GM18505 (cell line): ENCODE measurements at regions not wholly inside any gene's neighbourhood (a gene's known extent, or its start where the extent isn't known, plus 50 kb on each side); places are given as distances from the start of the nearest gene placed in this dataset.

Experiments used
- ATAC-seq: cut with Tn5 transposase; IDR thresholded peaks from one replicate; pipeline ENCODE4 v1.9.1; 2021; ENCODE audit not compliant: unreplicated experiment
- POLR2A ChIP-seq: IDR thresholded peaks from 4 replicates; pipeline ENCODE4 v1.6.1; 2011; ENCODE audit warnings: borderline replicate concordance; ENCODE audit not compliant: insufficient read depth, insufficient read length; ENCODE audit errors: extremely low read depth

DNA sequence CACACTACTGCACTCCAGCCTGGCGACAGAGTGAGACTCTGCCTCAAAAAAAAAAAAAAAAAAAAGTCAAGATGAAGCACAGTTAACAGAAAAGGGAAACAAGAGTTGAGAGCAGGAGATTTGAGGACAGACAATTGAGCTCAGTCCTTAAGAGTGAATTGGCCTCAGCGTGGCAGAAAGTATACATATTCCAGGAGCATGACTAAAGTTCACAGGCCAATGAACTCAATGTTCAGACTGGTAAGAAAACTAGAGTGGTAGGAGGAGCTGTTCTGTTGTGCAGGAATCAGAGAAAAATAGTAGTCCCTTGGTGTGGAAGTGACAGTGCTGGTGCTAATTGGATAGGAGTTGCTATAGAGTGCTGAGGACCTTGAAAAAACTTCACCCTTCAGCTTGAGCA, 60.0 kb downstream of the NRN1 start:
- no peak for TF ChIP-seq POLR2A

DNA sequence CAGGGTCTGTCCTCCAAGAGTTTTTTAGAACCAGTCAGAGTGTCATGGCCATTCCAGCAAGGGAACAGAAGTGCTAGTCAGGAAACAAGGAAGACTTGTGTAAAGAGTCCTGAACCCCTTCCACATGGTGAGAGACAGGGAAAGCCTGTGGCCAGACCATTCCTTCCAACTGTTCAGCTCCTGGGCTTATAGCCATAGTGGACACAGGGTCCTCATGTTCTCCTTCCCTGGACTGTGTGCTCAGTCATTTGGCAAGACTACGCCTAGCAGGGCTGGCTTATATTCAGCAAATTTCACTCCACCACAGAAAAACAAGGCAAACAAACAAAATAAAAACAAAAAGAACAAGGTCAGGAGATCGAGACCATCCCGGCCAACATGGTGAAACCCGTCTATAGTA, 60.5 kb downstream of the NRN1 start:
- no peak for ATAC-seq
- no peak for TF ChIP-seq POLR2A

More for the DNA sequence above, 60.0 kb downstream of the NRN1 start:
- ATAC-seq: no peak

DNA sequence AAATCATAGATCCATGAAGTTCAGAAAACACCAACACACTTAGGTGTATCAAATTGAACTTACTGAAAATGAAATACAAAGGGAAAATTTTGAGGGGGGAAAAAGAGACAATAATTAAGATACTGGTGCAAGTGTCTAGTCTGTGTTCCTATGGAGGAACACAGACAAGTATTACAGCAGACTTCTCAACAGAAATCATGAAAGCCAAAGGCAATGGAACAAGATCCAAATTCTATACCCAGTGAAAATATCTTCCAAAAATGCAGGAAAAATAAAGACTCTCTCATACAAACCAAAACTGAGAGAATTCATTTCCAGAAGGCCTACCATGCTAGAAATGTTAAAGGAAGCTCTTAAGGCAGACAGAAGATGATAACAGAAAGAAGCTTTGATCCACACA, 63.1 kb downstream of the NRN1 start:
- TF ChIP-seq POLR2A: no peak
- ATAC-seq: no peak

DNA sequence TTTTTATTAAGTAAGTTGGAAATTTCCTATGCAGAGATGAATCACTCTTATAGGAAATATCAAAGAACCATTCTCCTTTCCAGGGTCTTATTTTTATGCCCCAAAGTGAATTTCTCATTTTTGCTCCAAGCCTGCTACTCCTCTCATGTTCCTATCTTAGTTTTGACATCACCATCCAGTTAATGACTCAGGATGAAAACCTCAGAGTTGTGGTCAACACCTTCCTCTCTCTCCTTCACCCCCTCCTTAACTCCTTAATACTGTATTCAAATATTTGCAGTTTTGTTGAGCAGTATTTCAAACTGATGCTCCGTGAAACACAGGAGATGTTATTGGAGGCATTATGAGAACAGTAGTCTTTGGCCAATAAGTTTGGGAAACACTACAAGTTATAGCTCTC, 64.1 kb downstream of the NRN1 start:
- no peak for TF ChIP-seq POLR2A
- ATAC-seq: no peak

DNA sequence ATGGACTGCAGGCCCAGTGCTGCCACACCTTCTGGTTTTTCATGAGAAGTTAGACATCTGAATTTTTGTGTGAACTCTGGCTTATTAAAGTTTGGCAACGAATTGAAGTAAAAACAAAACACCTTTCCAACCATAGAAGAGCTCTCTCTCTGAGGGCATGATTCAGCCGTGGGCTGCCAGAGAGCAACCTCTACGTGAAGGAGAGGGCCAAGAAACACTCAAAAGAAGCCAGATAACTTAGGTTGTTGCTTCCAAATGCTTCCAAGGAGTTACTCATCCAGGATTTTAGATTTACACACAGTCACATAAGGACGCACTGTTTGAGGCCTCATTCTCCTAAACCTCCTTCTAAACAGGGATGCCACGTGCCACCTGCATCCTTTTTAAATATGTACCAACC, 65.5 kb downstream of the NRN1 start:
- no peak for ATAC-seq
- no peak for TF ChIP-seq POLR2A

DNA sequence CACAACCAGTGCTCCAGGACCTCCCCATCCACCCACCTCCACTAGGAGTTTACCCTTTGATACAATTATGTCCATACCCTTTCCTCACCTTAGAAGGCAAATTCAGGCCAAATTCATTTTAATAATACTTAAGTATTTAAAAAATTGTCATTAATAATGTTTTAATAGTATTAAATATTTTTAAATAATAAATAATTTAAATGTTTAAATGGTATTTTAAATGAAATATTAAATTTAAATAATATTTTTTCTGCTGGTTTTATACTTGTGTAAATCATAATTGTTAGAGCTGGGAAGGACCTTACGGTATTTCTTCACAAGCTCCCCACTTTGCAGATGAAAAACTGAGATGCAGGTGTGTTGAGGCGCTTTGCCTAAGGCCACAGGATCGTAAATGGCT, 67.8 kb downstream of the NRN1 start:
- ATAC-seq: no peak

GRCh38 chr6:5937936-5938706, 68.6 kb downstream of the NRN1 start:
- TF ChIP-seq POLR2A: no peak
- ATAC-seq: no peak

More for the DNA sequence above, 67.8 kb downstream of the NRN1 start:
- TF ChIP-seq POLR2A: no peak

- ATAC-seq: no peak
- TF ChIP-seq POLR2A: no peak
Measured at GRCh38 chr6:5937169-5937909, 69.4 kb downstream of the NRN1 start.

DNA sequence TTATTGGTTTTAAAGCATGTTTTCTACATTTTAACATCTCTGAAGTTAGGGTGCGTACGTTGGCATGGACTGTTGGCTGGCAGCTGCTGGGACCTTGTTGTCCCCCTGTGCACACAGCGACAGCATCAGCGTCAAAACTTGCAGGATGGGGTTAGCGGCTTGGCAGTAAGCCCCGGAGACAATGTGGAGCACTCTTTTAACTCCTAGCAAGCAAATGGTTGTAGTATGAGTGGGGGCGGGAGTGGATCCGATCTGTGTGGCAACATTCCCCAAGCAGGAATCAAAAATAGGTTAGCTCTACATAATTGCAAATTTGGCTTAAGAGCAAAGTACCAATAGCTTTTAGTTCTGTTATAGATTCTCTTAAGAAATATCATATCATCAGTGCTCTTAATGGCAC, 70.1 kb downstream of the NRN1 start:
- no peak for ATAC-seq

GRCh38 chr6:5936140-5936539, 70.6 kb downstream of the NRN1 start:
- ATAC-seq: no peak
- TF ChIP-seq POLR2A: no peak

More for the DNA sequence above, 70.1 kb downstream of the NRN1 start:
- TF ChIP-seq POLR2A: no peak

- TF ChIP-seq POLR2A: no peak
- no peak for ATAC-seq
Measured at GRCh38 chr6:5930968-5931367, 75.8 kb downstream of the NRN1 start.

DNA sequence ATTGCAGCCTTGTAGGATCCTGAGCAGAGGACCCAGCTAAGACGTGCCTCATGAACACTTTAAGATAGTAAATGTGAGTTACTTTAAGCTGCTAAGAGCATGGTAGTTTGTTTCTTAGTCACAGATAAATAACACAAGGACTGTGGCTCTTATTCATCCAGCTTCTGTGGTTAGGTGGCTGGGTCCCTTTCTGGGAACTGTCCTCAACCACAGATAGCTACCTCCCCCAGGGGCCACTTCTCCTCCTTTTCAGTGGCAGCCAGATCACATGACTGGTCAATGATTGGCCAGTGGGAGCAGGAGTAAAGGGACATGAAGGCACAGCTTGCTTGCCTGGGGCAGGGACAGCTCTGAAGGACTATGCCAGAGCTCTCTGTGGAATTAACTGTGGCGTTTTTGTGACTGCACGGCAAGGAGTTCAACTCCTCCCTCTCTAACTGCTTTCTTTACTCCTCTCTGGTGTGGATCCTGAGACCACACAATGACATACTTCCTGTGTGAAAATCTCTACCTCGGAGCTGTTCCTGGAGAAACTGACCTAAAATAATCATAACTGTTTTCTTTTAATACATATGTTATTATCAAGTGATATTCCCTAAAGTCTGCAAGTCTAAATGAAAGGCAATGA, 76.5 kb downstream of the NRN1 start:
- ATAC-seq: no peak
- no peak for TF ChIP-seq POLR2A

DNA sequence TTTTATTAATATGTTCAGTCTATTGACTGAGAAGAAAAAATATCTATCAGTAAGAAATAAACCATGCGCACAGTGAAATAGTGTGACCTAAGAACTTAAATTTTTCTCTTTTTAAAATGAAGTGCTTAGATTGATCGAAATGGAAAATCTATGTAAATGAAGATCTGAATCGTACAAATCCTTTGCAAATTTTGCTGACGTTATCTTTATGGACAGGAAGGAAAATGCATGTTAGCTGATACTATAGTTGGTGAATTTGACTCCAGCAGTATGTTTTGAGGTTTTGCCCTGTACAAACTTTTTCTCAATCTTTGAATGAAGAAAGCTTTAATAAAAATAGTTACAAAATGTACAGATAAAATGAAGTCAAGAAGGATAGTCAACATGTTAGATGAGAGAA, 82.9 kb downstream of the NRN1 start:
- TF ChIP-seq POLR2A: no peak
- ATAC-seq: no peak

- no peak for ATAC-seq
Measured at GRCh38 chr6:5922230-5922629, 84.5 kb downstream of the NRN1 start.

DNA sequence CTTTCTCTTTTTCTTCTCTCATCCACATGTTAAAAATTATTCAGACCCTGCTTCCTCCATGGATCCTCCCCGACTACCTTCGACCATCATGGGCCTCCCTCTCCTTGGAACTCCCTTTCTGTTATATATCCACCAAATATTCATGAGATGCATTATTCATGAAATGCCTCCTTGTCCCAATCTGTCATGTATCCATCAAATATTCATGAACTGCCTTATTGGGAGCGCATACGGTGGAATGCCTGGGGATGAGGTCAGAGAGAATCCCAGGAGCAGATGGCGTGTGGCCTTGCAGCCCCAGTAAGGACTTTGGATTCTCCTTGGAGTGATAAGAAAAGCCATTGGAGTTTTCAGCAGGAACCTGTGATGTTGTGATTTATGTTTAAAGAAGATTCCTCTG, 97.0 kb downstream of the NRN1 start:
- no peak for TF ChIP-seq POLR2A
- no peak for ATAC-seq

More at GRCh38 chr6:5922230-5922629, 84.5 kb downstream of the NRN1 start:
- no peak for TF ChIP-seq POLR2A

DNA sequence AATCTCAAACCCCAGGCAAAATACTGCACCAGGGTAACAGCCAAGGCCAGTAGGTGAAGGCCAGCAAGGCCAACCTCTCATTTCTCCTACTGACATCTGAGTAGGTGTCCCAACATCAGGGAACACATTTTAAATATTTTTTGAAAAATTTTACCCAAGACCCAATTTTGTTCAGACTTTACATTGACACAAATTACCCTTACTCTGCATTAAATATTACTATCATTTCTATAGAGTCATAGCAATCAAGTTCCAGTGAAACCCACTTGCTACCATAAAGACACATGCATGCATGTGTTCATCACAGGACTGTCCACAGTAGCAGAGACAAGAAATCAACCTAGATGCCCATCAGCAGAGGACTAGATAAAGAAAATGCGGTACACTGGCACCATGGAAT, 99.9 kb downstream of the NRN1 start:
- ATAC-seq: no peak
- TF ChIP-seq POLR2A: no peak
